PC-3 (cell line): ENCODE measurements at regions not wholly inside any gene's neighbourhood (a gene's known extent, or its start where the extent isn't known, plus 50 kb on each side); places are given as distances from the start of the nearest gene placed in this dataset.

ENCODE experiments used
- ATAC-seq: fragments of 200-7000 bp; cut with Tn5 transposase; 2 replicates; pipeline ENCODE4 v1.9.1; 2020; ENCODE audit warnings: mild to moderate bottlenecking, moderate library complexity
- BruUV-seq: library from RNA; stranded (reverse); fragments of 400-500 nt; replicated peaks from 2 replicates; lab custom pipeline; 2021; lab: Mats Ljungman, UMichigan
- CTCF ChIA-PET: fragments of 300-600 bp; sonication (Branson Sonifier 250); formaldehyde crosslinking; loops from one replicate; lab custom pipeline; 2022; ENCODE audit warnings: antibody characterized with exemption; lab: Charles Lee
- POLR2A ChIA-PET: fragments of 300-600 bp; sonication (Branson Sonifier 250); formaldehyde crosslinking; loops from one replicate; lab custom pipeline; 2022; ENCODE audit warnings: antibody characterized with exemption; ENCODE audit not compliant: unreplicated experiment; lab: Charles Lee
- DNase-seq: peaks from one replicate; pipeline ENCODE4 v3.0.0-alpha.2; 2015
- H2AFZ ChIP-seq: fragments of 300-600 bp; sonication (generic); 2 replicates; pipeline ENCODE4 v1.6.0; 2016; ENCODE audit warnings: antibody characterized with exemption, low read length
- H3F3A ChIP-seq: fragments of 300-600 bp; sonication (generic); one replicate; pipeline ENCODE4 v1.6.0; 2017; ENCODE audit warnings: antibody characterized with exemption, low read length, control low read depth, mild to moderate bottlenecking; ENCODE audit not compliant: unreplicated experiment
- H3K27ac ChIP-seq: fragments of 300-600 bp; sonication (generic); 2 replicates; pipeline ENCODE4 v1.5.1; 2016; ENCODE audit warnings: mild to moderate bottlenecking, low read length
- H3K27me3 ChIP-seq: fragments of 300-600 bp; sonication (generic); 2 replicates; pipeline ENCODE4 v1.6.1; 2016; ENCODE audit warnings: low read length, mixed read lengths
- H3K36me3 ChIP-seq: fragments of 300-600 bp; sonication (generic); 2 replicates; pipeline ENCODE4 v1.6.1; 2016; ENCODE audit warnings: low read depth, mixed run types, low read length, mixed read lengths
- H3K4me1 ChIP-seq: fragments of 300-600 bp; sonication (generic); 2 replicates; pipeline ENCODE4 v1.5.1; 2016; ENCODE audit warnings: low read length; ENCODE audit not compliant: insufficient read depth
- H3K4me2 ChIP-seq: fragments of 300-600 bp; sonication (generic); 2 replicates; pipeline ENCODE4 v1.6.0; 2016; ENCODE audit warnings: low read length
- H3K4me3 ChIP-seq: fragments of 300-600 bp; sonication (generic); 2 replicates; pipeline ENCODE4 v1.5.1; 2016; ENCODE audit warnings: mild to moderate bottlenecking, low read length, mixed read lengths
- H3K79me2 ChIP-seq: fragments of 300-600 bp; sonication (generic); 2 replicates; pipeline ENCODE4 v1.6.1; 2017; ENCODE audit warnings: low read length, mixed read lengths
- H3K9ac ChIP-seq: fragments of 300-600 bp; sonication (generic); 2 replicates; pipeline ENCODE4 v1.6.0; 2016; ENCODE audit warnings: mild to moderate bottlenecking, low read length
- H3K9me2 ChIP-seq: fragments of 300-600 bp; sonication (generic); replicated peaks from 2 replicates; pipeline ENCODE4 v1.6.1; 2016; ENCODE audit warnings: mixed run types, low read length, mixed read lengths
- H3K9me3 ChIP-seq: fragments of 300-600 bp; sonication (generic); 2 replicates; pipeline ENCODE4 v1.6.1; 2016; ENCODE audit warnings: low read length, mixed read lengths
- H4K20me1 ChIP-seq: fragments of 300-600 bp; sonication (generic); 2 replicates; pipeline ENCODE4 v1.6.1; 2016; ENCODE audit warnings: low read length, mixed read lengths
- CTCF ChIP-seq: fragments of 300-600 bp; sonication (generic); conservative IDR thresholded peaks from 2 replicates; pipeline ENCODE4 v1.5.1; 2017; ENCODE audit warnings: antibody characterized with exemption, low read depth, mild to moderate bottlenecking, low read length
- EZH2 ChIP-seq: fragments of 300-600 bp; sonication (generic); IDR thresholded peaks from one replicate; pipeline ENCODE4 v1.6.1; 2017; ENCODE audit warnings: antibody characterized with exemption, mild to moderate bottlenecking, low read length; ENCODE audit not compliant: unreplicated experiment
- EZH2phosphoT487 ChIP-seq: fragments of 300-600 bp; sonication (generic); IDR thresholded peaks from 2 replicates; pipeline ENCODE4 v1.6.1; 2018; ENCODE audit warnings: mild to moderate bottlenecking, antibody characterized with exemption, low read length, borderline replicate concordance
- intact Hi-C: fragments of 100-400 bp; cut with micrococcal nuclease; formaldehyde crosslinking; loops from 2 replicates; pipeline ENCODE4 v1.9.0; 2023

GRCh38 chr2:100722125-100722524 lies 97.8 kb upstream of the NPAS2 start:
- Histone ChIP-seq H3K79me2 (no peaks in the 10 kb centered on the region), H4K20me1 (no peaks in the 10 kb centered on the region), H3K4me2 (no peak overlapping the region), H3K9me3 (no peaks in the 10 kb centered on the region), H2AFZ (no peak overlapping the region), H3K27me3 (no peaks in the 10 kb centered on the region), H3K9ac (no peak overlapping the region), H3K4me3 (no peak overlapping the region), H3K27ac (no peak overlapping the region), H3K36me3 (no peaks in the 10 kb centered on the region), H3K9me2 (no peaks in the 10 kb centered on the region), H3F3A (no peaks in the 10 kb centered on the region), H3K4me1 (0 out of 2 replicates have a peak, but pooled peaks cover 4% of the 10 kb centered on the region)
- POLR2A ChIA-PET, result no interaction called here
- no peak for ATAC-seq
- intact Hi-C loops, result no loop called here
- DNase-seq, result no peak
- CTCF ChIA-PET, result no interaction called here
- TF ChIP-seq EZH2 (no peak), EZH2phosphoT487 (no peak), CTCF (no peak)
- BruUV-seq, result no TSS peak

- Histone ChIP-seq H3K4me1 (peaks cover 12% of the 10 kb centered on the region), H3F3A (no peaks in the 10 kb centered on the region), H3K9me3 (no peaks in the 10 kb centered on the region), H3K4me3 (no peak overlapping the region), H3K36me3 (no peaks in the 10 kb centered on the region), H3K27ac (no peak overlapping the region), H3K9me2 (no peaks in the 10 kb centered on the region), H3K9ac (no peak overlapping the region), H3K27me3 (no peaks in the 10 kb centered on the region), H3K4me2 (no peak overlapping the region), H2AFZ (no peak overlapping the region), H4K20me1 (no peaks in the 10 kb centered on the region), H3K79me2 (no peaks in the 10 kb centered on the region)
- TF ChIP-seq EZH2, result no peak
- TF ChIP-seq CTCF, result no peak
- no peak for TF ChIP-seq EZH2phosphoT487
- ChIA-PET POLR2A (no interaction called here), CTCF (no interaction called here)
- intact Hi-C loops, result no loop called here
- no peak for ATAC-seq
- DNase-seq, result no peak
- no TSS peak for BruUV-seq
Measured at GRCh38 chr2:100726866-100727265, 93.1 kb upstream of the NPAS2 start.

- Histone ChIP-seq H3F3A (no peaks in the 10 kb centered on the region), H3K4me1 (peaks cover 29% of the 10 kb centered on the region), H4K20me1 (no peaks in the 10 kb centered on the region), H3K4me2 (no peak overlapping the region), H3K36me3 (no peaks in the 10 kb centered on the region), H2AFZ (no peak overlapping the region), H3K9me3 (no peaks in the 10 kb centered on the region), H3K79me2 (no peaks in the 10 kb centered on the region), H3K9ac (no peak overlapping the region), H3K4me3 (no peak overlapping the region), H3K27ac (peak overlapping the region; percentile 12; the same call in 1 of the 2 replicates), H3K27me3 (no peaks in the 10 kb centered on the region), H3K9me2 (no peaks in the 10 kb centered on the region)
- POLR2A ChIA-PET, result interaction anchor here (0.5 to 0.7 kb wide), 2 partner anchors 131 to 167 kb away, joined by 3 to 4 read pairs; no protein-coding TSS in a partner anchor
- CTCF ChIA-PET, result interaction anchor here (0.5 to 1.8 kb wide), 7 partner anchors 27 to 278 kb away, joined by 3 to 23 read pairs (median 4); no protein-coding TSS in a partner anchor
- no TSS peak for BruUV-seq
- intact Hi-C loops, result loop anchor here (1.0 to 5.0 kb wide), 3 partner anchors 137 to 255 kb away; no protein-coding TSS in a partner anchor
- DNase-seq (peak; percentile 88), ATAC-seq (peak; percentile 60)
- TF ChIP-seq EZH2phosphoT487, result no peak
- peak; percentile 92 for TF ChIP-seq CTCF
Measured at GRCh38 chr2:100730290-100730868, 89.6 kb upstream of the NPAS2 start.
